GM23338 (cell line): ENCODE measurements at regions not wholly inside any gene's neighbourhood (a gene's known extent, or its start where the extent isn't known, plus 50 kb on each side); places are given as distances from the start of the nearest gene placed in this dataset.

Experiments used
- CTCF ChIP-seq, 2 experiments: fragments of 200-600 bp in 1 of 2; sonication (generic) in 1 of 2; conservative IDR thresholded peaks; 2 replicates each; pipeline versions ENCODE4 v1.5.1 to v1.6.1; 2016 to 2017; ENCODE audit warnings: antibody characterized with exemption in 2 of 2, low read depth in 2 of 2, mild to moderate bottlenecking in 2 of 2, moderate library complexity in 1 of 2
- JUNB ChIP-seq: IDR thresholded peaks from one replicate; pipeline ENCODE4 v1.6.1; 2016; ENCODE audit warnings: antibody characterized with exemption; ENCODE audit not compliant: unreplicated experiment
- POLR2AphosphoS5 ChIP-seq: IDR thresholded peaks from 2 replicates; pipeline ENCODE4 v1.6.1; 2016; ENCODE audit warnings: antibody characterized with exemption, low read depth
- REST ChIP-seq: IDR thresholded peaks from one replicate; pipeline ENCODE4 v1.6.1; 2018; ENCODE audit warnings: antibody characterized with exemption; ENCODE audit not compliant: unreplicated experiment

GRCh38 chr13:34720618-34721017 is 221.5 kb upstream of the NBEA start:
- no peak for TF ChIP-seq CTCF (conservative IDR thresholded peaks at IDR 0.05; ENCODE audit: low read depth in 2 of 2)
- TF ChIP-seq JUNB: no peak
- TF ChIP-seq POLR2AphosphoS5: no peak
- TF ChIP-seq REST: no peak
